ENCODE measurements at regions not wholly inside any gene's neighbourhood (a gene's known extent, or its start where the extent isn't known, plus 50 kb on each side); places are given as distances from the start of the nearest gene placed in this dataset.

DNA sequence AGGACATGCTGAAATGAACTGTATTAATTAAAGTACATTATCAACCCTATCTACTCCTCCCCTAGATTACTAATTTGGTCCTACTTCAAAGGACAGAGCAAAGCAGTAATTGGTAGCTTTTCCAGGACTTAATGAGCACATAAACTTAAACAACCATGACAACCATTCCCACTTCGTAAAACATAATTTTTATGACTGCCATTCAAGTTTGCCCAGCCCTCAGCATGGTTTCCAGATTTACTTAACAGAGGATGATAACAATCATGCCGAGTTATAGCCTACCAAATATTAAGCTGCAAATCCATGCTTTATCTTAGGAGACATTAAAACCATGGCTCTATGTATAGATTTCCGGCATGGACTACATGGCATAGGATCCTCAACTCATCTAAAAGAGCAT, 401.1 kb upstream of the CHAC2 start:
- no peaks in the 10 kb centered on the region for H3K79me2 ChIP-seq (ENCODE audit: control insufficient read depth, insufficient read depth, low read length)
- TF ChIP-seq, protein P1, sequence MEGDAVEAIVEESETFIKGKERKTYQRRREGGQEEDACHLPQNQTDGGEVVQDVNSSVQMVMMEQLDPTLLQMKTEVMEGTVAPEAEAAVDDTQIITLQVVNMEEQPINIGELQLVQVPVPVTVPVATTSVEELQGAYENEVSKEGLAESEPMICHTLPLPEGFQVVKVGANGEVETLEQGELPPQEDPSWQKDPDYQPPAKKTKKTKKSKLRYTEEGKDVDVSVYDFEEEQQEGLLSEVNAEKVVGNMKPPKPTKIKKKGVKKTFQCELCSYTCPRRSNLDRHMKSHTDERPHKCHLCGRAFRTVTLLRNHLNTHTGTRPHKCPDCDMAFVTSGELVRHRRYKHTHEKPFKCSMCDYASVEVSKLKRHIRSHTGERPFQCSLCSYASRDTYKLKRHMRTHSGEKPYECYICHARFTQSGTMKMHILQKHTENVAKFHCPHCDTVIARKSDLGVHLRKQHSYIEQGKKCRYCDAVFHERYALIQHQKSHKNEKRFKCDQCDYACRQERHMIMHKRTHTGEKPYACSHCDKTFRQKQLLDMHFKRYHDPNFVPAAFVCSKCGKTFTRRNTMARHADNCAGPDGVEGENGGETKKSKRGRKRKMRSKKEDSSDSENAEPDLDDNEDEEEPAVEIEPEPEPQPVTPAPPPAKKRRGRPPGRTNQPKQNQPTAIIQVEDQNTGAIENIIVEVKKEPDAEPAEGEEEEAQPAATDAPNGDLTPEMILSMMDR (optimal IDR thresholded peaks at IDR 0.05 in 1 of 3, IDR thresholded peaks at IDR 0.05 in 1 of 3, conservative IDR thresholded peaks at IDR 0.05 in 1 of 3; ENCODE audit: extremely low read depth in 1 of 3, insufficient read depth in 2 of 3, low read length in 3 of 3) = no peak
- no peak for TF ChIP-seq EZH2 (IDR thresholded peaks at IDR 0.05; ENCODE audit: low read length)
- dilution Hi-C loops (cut with MboI; ENCODE audit: extremely low pct_ligation_motif_present, low sequenced_read_pairs) = no loop called here
- H3K36me3 ChIP-seq (ENCODE audit: control insufficient read depth in 2 of 2, extremely low read depth in 1 of 2, insufficient read depth in 2 of 2, low read length in 2 of 2) = no peaks in the 10 kb centered on the region
- no peak overlapping the region for H3K9ac ChIP-seq (ENCODE audit: control insufficient read depth, extremely low read depth, insufficient read depth, low read length)
- H3K4me1 ChIP-seq (ENCODE audit: control insufficient read depth, extremely low read depth, insufficient read depth, low read length) = no peaks in the 10 kb centered on the region
- DNase-seq (ENCODE audit: low read depth, low spot score) (no peak), FAIRE-seq (no peak)
- H3K9me3 ChIP-seq (ENCODE audit: control insufficient read depth, low read depth, low read length) = no peaks in the 10 kb centered on the region
- H3K27ac ChIP-seq (ENCODE audit: control insufficient read depth, insufficient read depth, low read length) = no peak overlapping the region
- no peak overlapping the region for H3K4me2 ChIP-seq (ENCODE audit: control insufficient read depth, extremely low read depth, insufficient read depth, low read depth, low read length)
- no peaks in the 10 kb centered on the region for H3K27me3 ChIP-seq (ENCODE audit: control insufficient read depth, extremely low read depth, insufficient read depth, low read length)
- H2AFZ ChIP-seq (ENCODE audit: control insufficient read depth, low read length) = no peak overlapping the region
- no peak overlapping the region for H3K4me3 ChIP-seq (ENCODE audit: control insufficient read depth in 2 of 3, extremely low read depth in 1 of 3, insufficient read depth in 2 of 3, low read depth in 1 of 3, low read length in 3 of 3)
- no peaks in the 10 kb centered on the region for H3K9me1 ChIP-seq (ENCODE audit: control insufficient read depth, extremely low read depth, insufficient read depth, low read length)
- no peaks in the 10 kb centered on the region for H4K20me1 ChIP-seq (ENCODE audit: control insufficient read depth, extremely low read depth, insufficient read depth, low read length)

DNA sequence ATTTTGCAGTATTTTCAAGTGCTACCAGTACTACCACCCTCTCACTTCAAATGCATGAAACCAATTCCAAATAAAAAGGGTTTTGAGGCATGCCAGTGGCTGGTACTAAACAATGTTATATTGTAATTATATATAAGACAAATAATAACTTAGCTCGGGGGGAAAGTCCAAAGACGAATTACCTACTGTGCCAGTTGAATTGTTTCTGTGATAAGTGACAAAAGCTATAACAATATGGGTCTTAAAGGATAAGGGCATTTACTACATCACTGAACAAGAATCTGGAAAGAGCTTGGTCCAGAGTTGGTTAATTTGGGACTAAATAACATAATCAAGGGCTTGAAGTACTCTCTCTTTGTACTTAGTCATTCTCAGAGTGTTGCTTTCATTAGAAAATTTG, 404.7 kb upstream of the CHAC2 start:
- H3K27me3 ChIP-seq (ENCODE audit: control insufficient read depth, extremely low read depth, insufficient read depth, low read length) = no peaks in the 10 kb centered on the region
- dilution Hi-C loops (cut with MboI; ENCODE audit: extremely low pct_ligation_motif_present, low sequenced_read_pairs) = no loop called here

More for the DNA sequence above, 404.7 kb upstream of the CHAC2 start:
- Histone ChIP-seq H3K27ac (ENCODE audit: control insufficient read depth, insufficient read depth, low read length) (no peak overlapping the region), H3K4me1 (ENCODE audit: control insufficient read depth, extremely low read depth, insufficient read depth, low read length) (no peaks in the 10 kb centered on the region), H3K9me3 (ENCODE audit: control insufficient read depth, low read depth, low read length) (no peaks in the 10 kb centered on the region), H4K20me1 (ENCODE audit: control insufficient read depth, extremely low read depth, insufficient read depth, low read length) (no peaks in the 10 kb centered on the region), H2AFZ (ENCODE audit: control insufficient read depth, low read length) (no peak overlapping the region), H3K4me3 (ENCODE audit: control insufficient read depth in 2 of 3, extremely low read depth in 1 of 3, insufficient read depth in 2 of 3, low read depth in 1 of 3, low read length in 3 of 3) (no peak overlapping the region), H3K9ac (ENCODE audit: control insufficient read depth, extremely low read depth, insufficient read depth, low read length) (no peak overlapping the region), H3K4me2 (ENCODE audit: control insufficient read depth, extremely low read depth, insufficient read depth, low read depth, low read length) (no peak overlapping the region), H3K9me1 (ENCODE audit: control insufficient read depth, extremely low read depth, insufficient read depth, low read length) (no peaks in the 10 kb centered on the region), H3K36me3 (ENCODE audit: control insufficient read depth in 2 of 2, extremely low read depth in 1 of 2, insufficient read depth in 2 of 2, low read length in 2 of 2) (no peaks in the 10 kb centered on the region), H3K79me2 (ENCODE audit: control insufficient read depth, insufficient read depth, low read length) (no peaks in the 10 kb centered on the region)
- FAIRE-seq (no peak), DNase-seq (ENCODE audit: low read depth, low spot score) (no peak)
- TF ChIP-seq, protein P1 (optimal IDR thresholded peaks at IDR 0.05 in 1 of 3, IDR thresholded peaks at IDR 0.05 in 1 of 3, conservative IDR thresholded peaks at IDR 0.05 in 1 of 3; ENCODE audit: extremely low read depth in 1 of 3, insufficient read depth in 2 of 3, low read length in 3 of 3) = no peak
- no peak for TF ChIP-seq EZH2 (IDR thresholded peaks at IDR 0.05; ENCODE audit: low read length)
